IPS-NIHi7 (cell line): ENCODE measurements at regions not wholly inside any gene's neighbourhood (a gene's known extent, or its start where the extent isn't known, plus 50 kb on each side); places are given as distances from the start of the nearest gene placed in this dataset.
"Not testable (repeated sequence)": the region's sequence is repeated elsewhere in the genome, so short reads cannot be mapped to it uniquely, and the experiment has no call there.

ENCODE experiments used
- DNase-seq: peaks from one replicate; pipeline ENCODE4 v3.0.0; 2012; ENCODE audit warnings: mixed read lengths; ENCODE audit errors: extremely low spot score

GRCh38 chr7:85426487-85426960 lies 239.7 kb upstream of the SEMA3D start:
- no peak for DNase-seq

GRCh38 chr7:85424298-85424697 lies 237.4 kb upstream of the SEMA3D start:
- no peak for DNase-seq

GRCh38 chr7:85423209-85423895 lies 236.5 kb upstream of the SEMA3D start:
- no peak for DNase-seq

GRCh38 chr7:85415743-85416142 lies 228.9 kb upstream of the SEMA3D start:
- DNase-seq: no peak

- peak; percentile 10 for DNase-seq
Observed at GRCh38 chr7:85413718-85414117, 226.9 kb upstream of the SEMA3D start.

GRCh38 chr7:85412912-85413311 lies 226.1 kb upstream of the SEMA3D start:
- DNase-seq: no peak

GRCh38 chr7:85407391-85407790 lies 220.5 kb upstream of the SEMA3D start:
- DNase-seq: no peak

- no peak for DNase-seq
Observed at GRCh38 chr7:85405016-85405902, 218.4 kb upstream of the SEMA3D start.

GRCh38 chr7:85396676-85397075 lies 209.8 kb upstream of the SEMA3D start:
- DNase-seq: peak; percentile 12

GRCh38 chr7:85392789-85393188 lies 205.9 kb upstream of the SEMA3D start:
- DNase-seq: no peak

GRCh38 chr7:85392326-85392725 lies 205.5 kb upstream of the SEMA3D start:
- DNase-seq: no peak

- DNase-seq: no peak
Observed at GRCh38 chr7:85386460-85386859, 199.6 kb upstream of the SEMA3D start.

GRCh38 chr7:85384392-85384791 lies 197.5 kb upstream of the SEMA3D start:
- DNase-seq: no peak

- DNase-seq: no peak
Observed at GRCh38 chr7:85381212-85381611, 194.4 kb upstream of the SEMA3D start.

- DNase-seq: no peak
Observed at GRCh38 chr7:85376589-85376988, 189.7 kb upstream of the SEMA3D start.

- peak; percentile 8 for DNase-seq
Observed at GRCh38 chr7:85356916-85357315, 170.1 kb upstream of the SEMA3D start.

GRCh38 chr7:85343484-85343883 lies 156.6 kb upstream of the SEMA3D start:
- DNase-seq: no peak

- no peak for DNase-seq
Observed at GRCh38 chr7:85342781-85343180, 155.9 kb upstream of the SEMA3D start.

- DNase-seq: no peak
Observed at GRCh38 chr7:85341973-85342372, 155.1 kb upstream of the SEMA3D start.

GRCh38 chr7:85341121-85341520 lies 154.3 kb upstream of the SEMA3D start:
- no peak for DNase-seq

- no peak for DNase-seq
Observed at GRCh38 chr7:85336086-85336485, 149.2 kb upstream of the SEMA3D start.

- DNase-seq: not testable (repeated sequence)
Observed at GRCh38 chr7:85335113-85335512, 148.3 kb upstream of the SEMA3D start.

GRCh38 chr7:85328456-85328998 lies 141.7 kb upstream of the SEMA3D start:
- no peak for DNase-seq
